ENCODE measurements at regions not wholly inside any gene's neighbourhood (a gene's known extent, or its start where the extent isn't known, plus 50 kb on each side); places are given as distances from the start of the nearest gene placed in this dataset.

- H3K36me3 ChIP-seq, result no peaks in the 10 kb centered on the region
- no peak for TF ChIP-seq CTCF (IDR thresholded peaks at IDR 0.05)
- peaks cover 7% of the 10 kb centered on the region for H3K27me3 ChIP-seq
- no peak overlapping the region for H3K27ac ChIP-seq
- H3K4me1 ChIP-seq (ENCODE audit: control insufficient read depth in 1 of 2, insufficient read depth in 1 of 2, low read depth in 1 of 2, low read length in 1 of 2), result peaks cover 6% of the 10 kb centered on the region in 2 experiments
- H3K9me3 ChIP-seq, result no peaks in the 10 kb centered on the region
- no peak overlapping the region for H3K4me3 ChIP-seq (ENCODE audit: low read depth in 1 of 2, low read length in 1 of 2)
Measured at GRCh38 chr20:47950124-47950912, 165.0 kb upstream of the SULF2 start.

GRCh38 chr20:47949230-47949629, 163.9 kb upstream of the SULF2 start:
- peaks cover 7% of the 10 kb centered on the region for H3K27me3 ChIP-seq
- peaks cover 6% of the 10 kb centered on the region in 2 experiments for H3K4me1 ChIP-seq (ENCODE audit: control insufficient read depth in 1 of 2, insufficient read depth in 1 of 2, low read depth in 1 of 2, low read length in 1 of 2)
- H3K36me3 ChIP-seq, result no peaks in the 10 kb centered on the region
- no peak for TF ChIP-seq CTCF (IDR thresholded peaks at IDR 0.05)
- H3K9me3 ChIP-seq, result no peaks in the 10 kb centered on the region
- H3K27ac ChIP-seq, result no peak overlapping the region
- no peak overlapping the region for H3K4me3 ChIP-seq (ENCODE audit: low read depth in 1 of 2, low read length in 1 of 2)

GRCh38 chr20:47944682-47945081, 159.4 kb upstream of the SULF2 start:
- no peak overlapping the region for H3K4me3 ChIP-seq (ENCODE audit: low read depth in 1 of 2, low read length in 1 of 2)
- H3K4me1 ChIP-seq (ENCODE audit: control insufficient read depth in 1 of 2, insufficient read depth in 1 of 2, low read depth in 1 of 2, low read length in 1 of 2), result no peaks in the 10 kb centered on the region
- H3K9me3 ChIP-seq, result no peaks in the 10 kb centered on the region
- H3K36me3 ChIP-seq, result no peaks in the 10 kb centered on the region
- no peak overlapping the region for H3K27ac ChIP-seq
- TF ChIP-seq CTCF (IDR thresholded peaks at IDR 0.05), result no peak
- peaks cover 7% of the 10 kb centered on the region for H3K27me3 ChIP-seq

GRCh38 chr20:47941869-47942268, 156.6 kb upstream of the SULF2 start:
- H3K36me3 ChIP-seq, result no peaks in the 10 kb centered on the region
- H3K27me3 ChIP-seq, result peaks cover 1% of the 10 kb centered on the region
- H3K27ac ChIP-seq, result no peak overlapping the region
- H3K9me3 ChIP-seq, result no peaks in the 10 kb centered on the region
- H3K4me3 ChIP-seq (ENCODE audit: low read depth in 1 of 2, low read length in 1 of 2), result no peak overlapping the region
- H3K4me1 ChIP-seq (ENCODE audit: control insufficient read depth in 1 of 2, insufficient read depth in 1 of 2, low read depth in 1 of 2, low read length in 1 of 2), result no peaks in the 10 kb centered on the region
- no peak for TF ChIP-seq CTCF (IDR thresholded peaks at IDR 0.05)

- H3K4me1 ChIP-seq (ENCODE audit: control insufficient read depth in 1 of 2, insufficient read depth in 1 of 2, low read depth in 1 of 2, low read length in 1 of 2), result no peaks in the 10 kb centered on the region
- no peaks in the 10 kb centered on the region for H3K36me3 ChIP-seq
- no peak overlapping the region for H3K4me3 ChIP-seq (ENCODE audit: low read depth in 1 of 2, low read length in 1 of 2)
- H3K27ac ChIP-seq, result no peak overlapping the region
- peaks cover 7% of the 10 kb centered on the region for H3K27me3 ChIP-seq
- TF ChIP-seq CTCF (IDR thresholded peaks at IDR 0.05), result no peak
- no peaks in the 10 kb centered on the region for H3K9me3 ChIP-seq
Measured at GRCh38 chr20:47940101-47940813, 155.0 kb upstream of the SULF2 start.
